H7 (cell line): ENCODE measurements at regions not wholly inside any gene's neighbourhood (a gene's known extent, or its start where the extent isn't known, plus 50 kb on each side); places are given as distances from the start of the nearest gene placed in this dataset.

Experiments used
- DNase-seq: peaks from one replicate; pipeline ENCODE4 v3.0.0; 2012
- H3K27me3 ChIP-seq: 2 replicates; pipeline ENCODE4 v1.6.0; 2011; ENCODE audit warnings: mild to moderate bottlenecking, low read length; ENCODE audit not compliant: control insufficient read depth, insufficient read depth
- H3K36me3 ChIP-seq: replicated peaks from 2 replicates; pipeline ENCODE4 v1.5.1; 2011; ENCODE audit warnings: low read length; ENCODE audit not compliant: control insufficient read depth, insufficient read depth
- H3K4me3 ChIP-seq: 2 replicates; pipeline ENCODE4 v1.5.1; 2011; ENCODE audit warnings: low read depth, mild to moderate bottlenecking, control low read depth, low read length, moderate library complexity; ENCODE audit not compliant: insufficient read depth

DNA sequence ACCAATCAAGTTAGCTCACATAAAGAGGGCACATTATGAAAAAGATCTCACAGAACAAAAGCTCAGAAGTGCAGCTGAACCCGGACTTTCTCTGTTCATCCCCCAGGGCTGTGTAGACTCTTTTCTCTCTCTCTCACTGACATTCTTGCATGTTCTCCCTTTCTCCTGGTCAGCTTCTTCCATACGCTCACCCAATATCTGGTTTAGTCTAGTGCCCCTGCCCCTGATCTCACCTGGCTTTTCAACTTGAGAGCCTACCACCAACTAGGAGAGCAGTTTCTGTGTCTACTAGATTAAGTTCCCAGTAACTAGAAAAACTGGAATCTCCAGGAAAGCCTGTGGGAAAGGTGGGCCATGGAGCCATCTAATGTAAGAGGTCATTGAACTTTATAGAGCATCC is 126.9 kb upstream of the GRIK3 start:
- no peak overlapping the region for H3K4me3 ChIP-seq
- H3K36me3 ChIP-seq: no peaks in the 10 kb centered on the region
- DNase-seq: no peak
- H3K27me3 ChIP-seq: no peaks in the 10 kb centered on the region

DNA sequence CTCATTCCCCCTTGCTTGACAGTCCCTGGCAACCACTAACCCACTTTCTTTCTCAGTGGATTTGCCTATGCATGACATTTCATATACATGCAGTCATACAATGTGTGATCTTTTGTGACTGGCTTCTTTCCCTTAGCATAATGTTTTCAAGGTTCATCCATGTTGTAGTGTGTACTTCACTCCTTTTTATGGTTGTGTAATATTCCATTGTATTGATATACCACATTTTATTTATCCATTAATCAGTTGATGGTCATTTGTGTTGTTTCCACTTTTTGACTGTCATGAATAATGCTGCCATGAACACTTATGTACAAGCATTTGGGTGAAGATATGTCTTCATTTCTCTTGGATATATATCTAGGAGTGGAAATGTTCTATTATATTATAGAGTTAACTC is 127.7 kb upstream of the GRIK3 start:
- Histone ChIP-seq H3K27me3 (no peaks in the 10 kb centered on the region), H3K36me3 (no peaks in the 10 kb centered on the region), H3K4me3 (no peak overlapping the region)
- no peak for DNase-seq

DNA sequence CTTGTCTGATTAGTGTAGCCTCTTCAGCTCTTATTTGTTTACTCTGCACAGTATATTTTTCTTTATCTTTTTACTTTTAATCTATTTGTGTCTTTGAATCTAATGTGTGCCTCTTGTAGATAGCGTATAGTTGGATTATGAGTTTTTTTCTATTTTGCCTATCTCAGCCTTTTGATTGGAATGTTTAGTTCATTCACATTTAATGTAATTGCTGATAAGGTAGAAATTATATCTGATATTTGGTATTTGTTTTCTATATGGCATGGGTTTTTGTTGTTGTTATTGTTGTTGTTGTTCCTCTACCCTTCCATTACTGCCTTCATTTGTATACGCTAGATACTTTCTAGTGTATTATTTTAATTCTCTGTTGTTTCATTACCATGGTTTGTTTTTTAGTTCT is 131.7 kb upstream of the GRIK3 start:
- no peaks in the 10 kb centered on the region for H3K27me3 ChIP-seq
- no peaks in the 10 kb centered on the region for H3K36me3 ChIP-seq
- no peak for DNase-seq
- no peak overlapping the region for H3K4me3 ChIP-seq

DNA sequence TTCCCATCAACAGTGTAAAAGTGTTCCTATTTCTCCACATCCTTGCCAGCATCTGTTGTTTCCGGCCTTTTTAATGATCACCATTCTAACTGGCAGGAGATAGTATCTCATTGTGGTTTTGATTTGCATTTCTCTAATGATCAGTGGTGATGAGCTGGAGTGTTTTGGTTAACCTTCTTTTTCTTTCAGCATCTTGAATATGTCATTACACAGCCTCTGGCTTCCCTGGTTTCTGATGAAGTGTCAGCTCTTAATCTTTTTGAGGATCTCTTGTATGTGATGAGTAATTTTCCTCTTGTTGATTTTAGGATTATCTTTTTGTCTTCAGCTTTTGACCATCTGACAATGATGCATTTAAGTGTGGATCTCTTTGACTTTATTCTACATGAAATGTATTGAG is 133.2 kb upstream of the GRIK3 start:
- no peaks in the 10 kb centered on the region for H3K36me3 ChIP-seq
- no peak overlapping the region for H3K4me3 ChIP-seq
- DNase-seq: no peak
- H3K27me3 ChIP-seq: no peaks in the 10 kb centered on the region

DNA sequence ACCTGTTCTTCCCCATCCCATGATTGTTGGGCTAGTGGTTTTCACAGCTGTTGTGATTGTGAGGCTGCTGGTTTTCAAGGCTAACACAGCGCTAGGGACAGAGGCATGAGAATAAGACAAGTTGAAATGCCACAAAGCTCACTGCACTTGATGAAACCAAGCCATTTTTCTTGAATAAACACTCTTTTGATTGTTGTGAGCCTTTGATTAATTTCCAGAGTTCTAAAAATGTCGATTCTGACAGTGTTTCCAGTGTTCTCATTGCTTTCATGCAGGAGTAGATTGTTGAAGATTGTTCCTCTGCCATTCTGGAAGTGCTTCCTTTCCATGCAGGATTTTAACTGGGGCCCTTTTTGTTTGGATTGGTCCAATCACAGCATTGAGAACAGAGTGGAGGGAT is 134.9 kb upstream of the GRIK3 start:
- DNase-seq: no peak
- Histone ChIP-seq H3K27me3 (no peaks in the 10 kb centered on the region), H3K4me3 (no peak overlapping the region), H3K36me3 (no peaks in the 10 kb centered on the region)

DNA sequence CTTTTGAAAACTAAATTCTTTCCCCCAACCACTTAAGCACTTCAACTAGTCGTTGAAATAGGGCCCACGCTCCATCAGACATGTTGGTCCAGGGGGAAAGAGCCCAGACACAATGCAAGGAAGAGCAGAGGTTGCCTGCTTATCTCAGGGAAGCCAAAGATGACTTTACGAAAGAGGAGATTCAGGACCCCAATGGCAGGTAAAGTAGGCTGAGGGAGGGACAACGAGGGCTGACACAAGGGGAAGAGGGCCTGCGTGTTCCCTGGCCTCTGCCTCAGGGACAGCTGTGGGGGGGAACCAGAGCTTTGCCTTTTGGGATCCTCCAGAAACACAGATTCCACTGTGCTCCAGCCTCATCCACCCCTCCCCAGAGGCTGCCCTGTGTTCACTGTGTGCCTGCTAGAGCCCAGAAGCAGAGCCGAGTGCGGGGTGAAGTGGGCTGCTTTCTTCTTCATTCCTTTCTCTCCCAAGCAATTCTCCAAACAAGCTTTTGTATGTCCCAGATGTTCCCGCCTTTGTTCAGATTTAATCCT is 135.5 kb upstream of the GRIK3 start:
- Histone ChIP-seq H3K36me3 (no peaks in the 10 kb centered on the region), H3K27me3 (no peaks in the 10 kb centered on the region), H3K4me3 (no peak overlapping the region)
- no peak for DNase-seq

DNA sequence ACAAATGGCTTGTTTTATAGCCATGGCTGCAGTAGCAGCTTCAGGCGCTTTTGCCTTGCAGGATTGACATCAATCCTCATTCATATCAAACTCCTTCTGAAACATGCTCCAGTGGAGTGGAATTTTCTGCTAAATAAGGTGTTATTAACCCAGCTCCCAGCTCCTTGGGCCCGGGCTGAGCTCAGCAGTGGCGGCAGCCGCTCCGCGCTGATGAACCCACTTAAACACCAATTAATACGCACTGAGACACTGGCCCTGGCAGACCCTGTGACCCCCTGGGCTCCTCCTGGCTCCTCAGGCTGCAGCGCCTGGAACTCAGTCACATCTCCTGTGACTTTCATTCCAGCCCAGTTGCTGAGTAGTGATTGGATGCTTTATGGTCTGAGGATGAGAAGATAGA is 137.4 kb upstream of the GRIK3 start:
- DNase-seq: no peak
- no peaks in the 10 kb centered on the region for H3K36me3 ChIP-seq
- H3K4me3 ChIP-seq: no peak overlapping the region
- H3K27me3 ChIP-seq: no peaks in the 10 kb centered on the region

DNA sequence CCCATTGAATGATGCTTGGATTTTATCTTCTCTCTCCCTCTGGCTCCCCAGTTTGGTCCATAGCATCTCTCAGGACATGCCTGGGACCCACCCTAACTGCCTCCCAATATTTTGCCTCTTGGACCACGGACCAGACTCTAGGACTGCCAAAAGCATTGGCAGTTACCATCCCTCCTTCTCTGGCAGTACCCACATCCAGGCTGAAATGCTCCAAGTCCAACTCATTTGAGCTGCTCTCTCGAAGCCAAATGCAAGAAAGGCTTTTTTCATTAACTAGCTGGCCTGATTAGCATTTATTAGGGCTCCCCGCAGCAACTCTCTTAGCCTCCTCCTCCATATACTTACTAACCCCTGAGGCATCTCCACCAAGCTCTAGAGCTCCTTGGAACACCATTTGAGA is 140.0 kb upstream of the GRIK3 start:
- DNase-seq: no peak
- H3K27me3 ChIP-seq: no peaks in the 10 kb centered on the region
- H3K4me3 ChIP-seq: no peak overlapping the region
- H3K36me3 ChIP-seq: no peaks in the 10 kb centered on the region

DNA sequence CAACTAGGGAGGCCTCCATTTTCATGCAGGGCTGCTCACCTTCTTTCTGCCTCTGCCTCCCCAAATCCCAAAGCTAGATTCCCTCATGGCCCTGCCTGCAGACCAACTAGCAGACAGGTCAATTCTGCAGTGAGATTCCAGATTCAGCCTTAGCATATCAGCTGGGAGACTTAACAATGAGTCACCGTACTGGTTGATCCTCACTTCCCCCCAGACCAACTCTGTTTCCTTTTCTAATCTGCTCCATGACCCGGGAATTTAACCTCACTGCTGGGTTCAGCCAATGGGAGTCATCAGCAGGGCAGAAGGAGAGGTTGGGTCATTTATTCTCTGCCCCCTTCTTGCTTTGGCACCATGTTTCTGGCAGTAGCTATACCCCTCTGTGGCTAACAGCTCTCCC is 140.6 kb upstream of the GRIK3 start:
- Histone ChIP-seq H3K27me3 (no peaks in the 10 kb centered on the region), H3K36me3 (no peaks in the 10 kb centered on the region), H3K4me3 (no peak overlapping the region)
- no peak for DNase-seq

DNA sequence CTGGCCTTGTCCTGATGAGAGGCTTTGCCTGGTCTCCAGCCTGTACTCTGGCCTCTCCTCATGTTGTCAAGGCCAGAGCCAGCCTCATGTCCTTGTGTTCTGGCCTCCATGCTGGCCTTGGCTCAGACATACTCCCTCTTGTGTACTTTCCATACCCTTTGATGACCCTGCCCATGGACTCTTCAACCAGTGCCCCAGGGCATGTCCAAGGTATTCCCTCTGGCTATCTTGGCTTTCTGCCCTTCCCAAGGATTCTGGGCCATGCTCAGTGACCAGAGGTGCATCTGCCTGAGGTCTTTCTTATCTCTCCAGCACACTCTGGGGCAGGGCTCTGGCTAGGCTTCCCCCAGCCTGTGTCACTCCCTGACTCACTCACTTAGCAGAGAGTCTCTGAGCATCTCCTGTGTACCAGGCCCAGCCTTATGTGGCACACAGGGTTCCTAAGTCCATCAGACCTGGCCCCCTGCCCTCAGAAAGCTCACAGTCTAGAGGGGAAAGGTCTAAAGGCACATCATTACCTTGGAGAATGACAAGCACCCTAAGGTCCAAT is 141.4 kb upstream of the GRIK3 start:
- Histone ChIP-seq H3K4me3 (no peak overlapping the region), H3K36me3 (no peaks in the 10 kb centered on the region), H3K27me3 (no peaks in the 10 kb centered on the region)
- no peak for DNase-seq

DNA sequence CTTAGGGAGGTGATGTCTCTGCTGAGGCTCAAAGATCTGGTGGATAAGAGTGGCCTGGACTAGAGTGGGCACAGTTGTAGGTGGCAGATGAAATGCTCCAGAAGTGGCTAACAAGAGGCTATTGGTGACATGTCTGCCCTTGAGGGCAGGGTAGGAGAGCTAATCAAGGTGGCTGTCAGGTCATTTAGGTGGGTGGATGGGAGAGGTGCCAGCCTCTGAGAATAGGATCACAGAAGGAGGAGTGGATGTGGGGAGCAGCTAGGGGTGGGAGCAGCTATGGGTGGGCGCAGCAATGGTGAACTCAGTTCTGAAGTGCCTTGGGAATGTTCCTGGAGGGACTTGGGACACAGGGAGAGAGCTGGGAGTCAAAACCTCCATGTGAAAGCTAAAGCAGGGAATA is 142.0 kb upstream of the GRIK3 start:
- Histone ChIP-seq H3K36me3 (no peaks in the 10 kb centered on the region), H3K27me3 (no peaks in the 10 kb centered on the region), H3K4me3 (no peak overlapping the region)
- DNase-seq: no peak

DNA sequence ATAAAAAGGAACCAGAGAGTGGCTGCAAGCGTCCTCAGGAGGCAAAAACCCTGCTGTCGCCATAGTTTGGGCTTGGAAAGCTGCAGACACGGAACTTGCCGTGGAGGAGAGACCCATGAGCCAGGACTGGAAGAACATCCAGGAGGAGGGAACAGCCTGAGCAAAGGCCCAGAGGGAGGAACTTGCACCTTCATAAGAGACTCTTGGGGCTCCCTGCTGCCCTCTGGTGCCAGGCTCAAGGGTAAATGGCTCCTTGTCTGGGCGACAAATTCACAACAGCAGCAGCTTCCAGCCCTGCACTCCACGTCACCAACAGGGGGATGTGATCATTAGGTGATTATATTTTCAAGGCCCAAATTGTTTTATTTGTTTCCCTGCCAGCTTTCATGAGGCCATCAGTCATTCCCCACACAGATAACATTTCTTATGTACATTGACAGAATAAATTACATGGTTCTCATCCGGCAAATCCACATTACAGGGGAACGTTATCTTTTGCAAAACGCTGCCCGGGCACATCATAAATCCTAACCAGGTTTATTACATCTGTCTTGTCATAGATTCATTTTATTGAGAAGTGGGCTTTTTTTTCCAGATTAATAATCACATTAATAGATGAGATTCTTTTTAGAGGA is 143.0 kb upstream of the GRIK3 start:
- Histone ChIP-seq H3K36me3 (no peaks in the 10 kb centered on the region), H3K4me3 (no peak overlapping the region), H3K27me3 (no peaks in the 10 kb centered on the region)
- peak; percentile 66 for DNase-seq

DNA sequence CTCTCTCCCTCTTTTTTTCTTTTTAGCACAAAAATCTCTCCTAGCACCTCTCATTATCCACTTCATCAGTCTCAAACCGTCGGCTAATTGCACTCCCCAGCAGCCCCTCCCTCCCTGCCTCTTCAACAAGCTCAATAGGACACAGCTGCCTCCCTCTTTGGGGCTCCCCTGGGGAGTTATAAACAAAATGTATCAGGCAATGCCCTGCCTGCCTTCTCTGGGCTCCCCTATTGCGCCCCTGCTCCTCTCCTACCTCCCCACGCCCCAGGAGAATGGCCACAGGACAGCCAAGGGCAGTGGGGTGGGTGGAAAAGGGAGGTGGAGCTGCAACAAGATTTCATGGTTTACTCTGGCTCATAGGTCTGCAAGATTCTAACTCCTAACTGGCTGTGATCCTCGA is 147.1 kb upstream of the GRIK3 start:
- Histone ChIP-seq H3K27me3 (no peaks in the 10 kb centered on the region), H3K4me3 (no peak overlapping the region), H3K36me3 (no peaks in the 10 kb centered on the region)
- DNase-seq: no peak

DNA sequence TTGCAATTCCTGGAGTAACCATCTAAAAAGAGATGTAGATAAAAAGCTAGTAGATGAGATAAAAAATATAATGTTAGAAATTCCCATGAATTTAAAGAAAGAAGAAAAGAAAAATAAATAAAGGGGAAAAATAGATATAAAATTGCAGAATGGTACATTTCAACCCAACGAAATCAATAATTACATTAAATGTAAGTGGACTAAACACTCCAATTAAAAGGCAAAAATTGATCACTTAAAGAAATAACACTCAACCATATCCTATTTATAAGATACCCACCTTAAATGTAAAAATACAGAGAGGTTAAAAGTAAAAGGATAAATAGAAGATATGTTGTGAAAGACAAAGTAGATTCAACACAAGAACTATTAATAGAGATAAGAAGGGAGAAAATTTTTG is 150.5 kb upstream of the GRIK3 start:
- DNase-seq: no peak
- Histone ChIP-seq H3K27me3 (no peaks in the 10 kb centered on the region), H3K4me3 (no peak overlapping the region), H3K36me3 (no peaks in the 10 kb centered on the region)

DNA sequence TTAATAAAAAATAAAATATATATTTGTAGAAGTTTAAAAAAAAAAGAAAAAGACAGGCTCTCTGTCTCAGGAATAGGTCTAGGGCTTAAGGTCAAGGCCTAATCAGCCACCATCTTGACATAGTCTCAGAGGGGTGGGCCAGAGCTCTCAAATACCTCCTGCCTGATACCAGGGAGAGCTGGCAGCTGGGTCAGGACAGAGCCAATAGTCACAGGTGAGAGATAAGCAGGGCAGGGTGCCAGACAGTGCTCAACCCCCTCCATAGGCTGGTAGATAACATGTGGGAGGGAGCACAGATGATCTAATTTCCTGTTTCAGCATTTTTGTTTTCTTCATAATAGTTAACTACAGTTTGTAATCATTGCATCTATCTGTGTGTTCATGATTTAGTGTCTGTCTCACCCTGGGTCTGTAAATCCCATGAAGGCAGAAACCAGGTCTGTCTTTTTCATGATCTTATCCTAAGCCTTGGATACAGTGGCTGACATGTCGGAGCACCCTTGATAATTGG is 152.0 kb upstream of the GRIK3 start:
- H3K27me3 ChIP-seq: no peaks in the 10 kb centered on the region
- no peak for DNase-seq
- H3K4me3 ChIP-seq: no peak overlapping the region
- H3K36me3 ChIP-seq: no peaks in the 10 kb centered on the region
